Thyroid gland (tissue), 4 donors: ENCODE measurements at regions not wholly inside any gene's neighbourhood (a gene's known extent, or its start where the extent isn't known, plus 50 kb on each side); places are given as distances from the start of the nearest gene placed in this dataset.
"Not testable (repeated sequence)": the region's sequence is repeated elsewhere in the genome, so short reads cannot be mapped to it uniquely, and the experiment has no call there.

Experiments used
- DNase-seq, 2 donors: peaks; one replicate each; pipeline ENCODE4 v3.0.0-alpha.2; 2019
- H3K27ac ChIP-seq, 3 donors: fragments of 200-600 bp; sonication (generic); 1 replicate in 2 of 3; 2 replicates in 1 of 3; pipeline ENCODE4 v1.5.1; 2016 to 2019; ENCODE audit warnings: mild to moderate bottlenecking in 1 of 3, moderate library complexity in 1 of 3
- H3K27me3 ChIP-seq: fragments of 200-600 bp; sonication (generic); one replicate; pipeline ENCODE4 v1.5.1; 2019
- H3K36me3 ChIP-seq, 2 donors: fragments of 200-600 bp; sonication (generic); one replicate each; pipeline ENCODE4 v1.5.1; 2016 to 2019
- H3K4me1 ChIP-seq, 2 donors: fragments of 200-600 bp; sonication (generic); one replicate each; pipeline ENCODE4 v1.5.1; 2017 to 2019
- H3K4me3 ChIP-seq, 3 donors: fragments of 200-600 bp; sonication (generic); replicated peaks in 1 of 3; 1 replicate in 2 of 3; 2 replicates in 1 of 3; pipeline ENCODE4 v1.5.1; 2016; ENCODE audit warnings: mild to moderate bottlenecking in 1 of 3
- H3K9me3 ChIP-seq: fragments of 200-600 bp; sonication (generic); one replicate; pipeline ENCODE4 v1.5.1; 2017
- CTCF ChIP-seq, 6 experiments: fragments of 200-600 bp in 3 of 6; fragments of 450-650 bp in 3 of 6; sonication (generic) in 3 of 6; IDR thresholded peaks; one replicate each; pipeline ENCODE4 v1.5.1; 2016 to 2019; ENCODE audit warnings: antibody characterized with exemption in 6 of 6, mild to moderate bottlenecking in 2 of 6, inconsistent platforms in 1 of 6, moderate library complexity in 1 of 6
- POLR2A ChIP-seq, 2 donors: fragments of 450-650 bp; IDR thresholded peaks; one replicate each; pipeline ENCODE4 v1.6.1; 2017; ENCODE audit warnings: antibody characterized with exemption in 2 of 2, mild to moderate bottlenecking in 2 of 2, moderate library complexity in 1 of 2
- WGBS, 2 donors: methylation state at CpG; one replicate each; pipeline ENCODE4 v1.1.5; 2017; 5-methylcytosine and 5-hydroxymethylcytosine counted together
- intact Hi-C: fragments of 100-400 bp; cut with DNase I; formaldehyde crosslinking; loops from one replicate; pipeline ENCODE4 v1.15.1; 2023

- WGBS, 2 donors = 89 to 93% methylated on average over 5 of the region's 5 CpGs
- H3K9me3 ChIP-seq, DNase-seq, H3K4me1 ChIP-seq, intact Hi-C loops, H3K36me3 ChIP-seq, H3K4me3 ChIP-seq, H3K27me3 ChIP-seq, H3K27ac ChIP-seq: not testable (repeated sequence)
These were observed 101.0 kb downstream of the SMC2 start for GRCh38 chr9:104195142-104195541.

DNA sequence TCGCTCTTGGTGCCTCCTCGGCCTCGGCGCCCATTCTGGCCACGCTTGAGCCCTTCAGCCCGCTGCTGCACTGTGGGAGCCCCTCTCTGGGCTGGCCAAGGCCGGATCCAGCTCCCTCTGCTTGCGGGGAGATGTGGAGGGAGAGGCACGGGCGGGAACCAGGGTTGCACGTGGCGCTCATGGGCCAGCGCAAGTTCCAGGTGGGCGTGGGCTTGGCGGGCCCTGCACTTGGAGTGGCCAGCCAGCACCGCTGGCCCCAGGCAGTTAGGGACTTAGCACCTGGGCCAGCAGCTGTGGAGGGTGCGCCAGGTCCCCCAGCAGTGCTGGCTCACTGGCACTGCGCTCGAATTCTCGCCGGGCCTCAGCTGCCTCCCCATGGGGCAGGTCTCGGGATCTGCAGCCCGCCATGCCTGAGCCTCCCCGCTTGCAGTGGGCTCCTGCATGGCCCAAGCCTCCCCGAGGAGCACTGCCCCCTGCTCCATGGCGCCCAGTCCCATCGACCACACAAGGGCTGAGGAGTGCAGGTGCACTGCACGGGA is 106.4 kb downstream of the SMC2 start:
- no peak for DNase-seq
- no peaks in the 10 kb centered on the region for H3K4me1 ChIP-seq
- TF ChIP-seq POLR2A (IDR thresholded peaks at IDR 0.05) (no peak), CTCF (IDR thresholded peaks at IDR 0.05) (no peak)
- H3K36me3 ChIP-seq = no peaks in the 10 kb centered on the region
- no peaks in the 10 kb centered on the region for H3K27me3 ChIP-seq
- H3K4me3 ChIP-seq = no peak overlapping the region
- no peak overlapping the region for H3K27ac ChIP-seq
- WGBS, 2 donors = 90 to 93% methylated on average over 9 to 17 of the region's 28 CpGs
- intact Hi-C loops = no loop called here
- no peaks in the 10 kb centered on the region for H3K9me3 ChIP-seq

DNA sequence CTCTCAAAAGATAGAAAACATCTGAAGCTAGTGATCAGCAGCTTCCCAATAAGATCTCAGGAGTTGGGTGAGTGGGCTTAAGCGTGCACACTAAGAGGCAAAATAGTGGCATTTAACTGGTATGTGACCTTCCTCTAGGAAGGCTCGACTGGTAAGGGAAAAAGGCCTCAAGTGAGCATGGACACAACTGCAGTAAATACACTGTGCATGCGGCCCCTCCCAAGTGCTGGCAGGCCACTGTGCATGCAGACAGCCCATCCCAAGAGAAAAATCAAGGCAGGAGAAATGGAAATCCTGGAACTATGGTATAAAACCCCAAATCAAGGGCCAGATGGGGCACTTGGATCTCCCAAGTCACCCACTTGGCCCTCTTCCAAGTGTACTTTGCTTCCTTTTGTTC is 112.7 kb downstream of the SMC2 start:
- TF ChIP-seq POLR2A (IDR thresholded peaks at IDR 0.05) (no peak), CTCF (IDR thresholded peaks at IDR 0.05) (no peak)
- Histone ChIP-seq H3K27me3 (no peaks in the 10 kb centered on the region), H3K36me3 (no peaks in the 10 kb centered on the region), H3K4me1 (no peaks in the 10 kb centered on the region), H3K27ac (no peak overlapping the region), H3K4me3 (no peak overlapping the region), H3K9me3 (no peaks in the 10 kb centered on the region)
- no peak for DNase-seq
- intact Hi-C loops = no loop called here
- WGBS, 2 donors = 77 to 83% methylated on average over 3 of the region's 3 CpGs

GRCh38 chr9:104209387-104209786 is 115.3 kb downstream of the SMC2 start:
- no peaks in the 10 kb centered on the region for H3K36me3 ChIP-seq
- H3K27me3 ChIP-seq = no peaks in the 10 kb centered on the region
- H3K9me3 ChIP-seq = no peaks in the 10 kb centered on the region
- no peaks in the 10 kb centered on the region for H3K4me1 ChIP-seq
- H3K27ac ChIP-seq = no peak overlapping the region
- no peak for TF ChIP-seq POLR2A (IDR thresholded peaks at IDR 0.05)
- no peak for DNase-seq
- intact Hi-C loops = no loop called here
- 83 to 87% methylated on average over 9 of the region's 9 CpGs for WGBS, 2 donors
- H3K4me3 ChIP-seq = no peak overlapping the region

- DNase-seq = no peak
- 86 to 100% methylated on average over 1 of the region's 1 CpG for WGBS, 2 donors
- H3K4me3 ChIP-seq = no peak overlapping the region
- no peaks in the 10 kb centered on the region for H3K4me1 ChIP-seq
- no peak overlapping the region for H3K27ac ChIP-seq
- no peaks in the 10 kb centered on the region for H3K9me3 ChIP-seq
- H3K36me3 ChIP-seq = no peaks in the 10 kb centered on the region
- H3K27me3 ChIP-seq = no peaks in the 10 kb centered on the region
- TF ChIP-seq POLR2A (IDR thresholded peaks at IDR 0.05) (no peak), CTCF (IDR thresholded peaks at IDR 0.05) (no peak)
- intact Hi-C loops = no loop called here
These were observed 133.0 kb downstream of the SMC2 start for GRCh38 chr9:104227108-104227507.

- Histone ChIP-seq H3K4me1 (no peaks in the 10 kb centered on the region), H3K27ac (no peak overlapping the region), H3K36me3 (no peaks in the 10 kb centered on the region), H3K4me3 (no peak overlapping the region), H3K27me3 (no peaks in the 10 kb centered on the region), H3K9me3 (no peaks in the 10 kb centered on the region)
- DNase-seq = no peak
- no peak for TF ChIP-seq POLR2A (IDR thresholded peaks at IDR 0.05)
- no peak for TF ChIP-seq CTCF (IDR thresholded peaks at IDR 0.05)
- intact Hi-C loops = no loop called here
These were observed 138.8 kb downstream of the SMC2 start for GRCh38 chr9:104232781-104233341.
